Naive thymus-derived CD8-positive, alpha-beta T cell (primary cell): ENCODE measurements at regions not wholly inside any gene's neighbourhood (a gene's known extent, or its start where the extent isn't known, plus 50 kb on each side); places are given as distances from the start of the nearest gene placed in this dataset.
"Not testable (repeated sequence)": the region's sequence is repeated elsewhere in the genome, so short reads cannot be mapped to it uniquely, and the experiment has no call there.

ENCODE experiments used
- ATAC-seq, 2 donors: fragments of 150-1000 bp; cut with Tn5 transposase in 1 of 2; sonication (Bioruptor Pico), chemical (Tn5 transposase) in 1 of 2; 1 replicate in 1 of 2; 2 replicates in 1 of 2; pipeline ENCODE4 v1.10.0; 2021; ENCODE audit warnings: mild to moderate bottlenecking in 2 of 2, moderate library complexity in 2 of 2
- POLR2A ChIA-PET: fragments of 350-600 bp; sonication (Branson Sonifier 250); formaldehyde crosslinking; loops from one replicate; lab custom pipeline; 2021; ENCODE audit warnings: antibody characterized with exemption; lab: Charles Lee
- DNase-seq, 10 donors: peaks; one replicate each; pipeline versions ENCODE4 v3.0.0 to v3.0.0-alpha.2; 2020 to 2022
- H3K27ac Mint-ChIP-seq, 10 donors: one replicate each; pipeline ENCODE4 v1.8.0; 2020 to 2022; ENCODE audit warnings: mild to moderate bottlenecking in 10 of 10, mixed read lengths in 10 of 10, moderate library complexity in 4 of 10, inconsistent platforms in 1 of 10
- H3K27me3 Mint-ChIP-seq, 5 donors: one replicate each; pipeline ENCODE4 v1.8.0; 2021 to 2022; ENCODE audit warnings: mixed read lengths in 5 of 5
- H3K36me3 Mint-ChIP-seq, 3 donors: one replicate each; pipeline ENCODE4 v1.8.0; 2020 to 2022; ENCODE audit warnings: mixed read lengths in 3 of 3, mild to moderate bottlenecking in 2 of 3, inconsistent platforms in 1 of 3
- H3K4me1 Mint-ChIP-seq, 4 donors: one replicate each; pipeline ENCODE4 v1.8.0; 2021 to 2022; ENCODE audit warnings: mixed read lengths in 4 of 4
- H3K4me3 Mint-ChIP-seq, 10 donors: one replicate each; pipeline ENCODE4 v1.8.0; 2020 to 2022; ENCODE audit warnings: mild to moderate bottlenecking in 10 of 10, mixed read lengths in 10 of 10, moderate library complexity in 6 of 10, inconsistent platforms in 1 of 10
- H3K9me3 Mint-ChIP-seq, 9 donors: one replicate each; pipeline ENCODE4 v1.8.0; 2020 to 2022; ENCODE audit warnings: mixed read lengths in 9 of 9, mild to moderate bottlenecking in 3 of 9, inconsistent platforms in 1 of 9, moderate library complexity in 1 of 9

DNA sequence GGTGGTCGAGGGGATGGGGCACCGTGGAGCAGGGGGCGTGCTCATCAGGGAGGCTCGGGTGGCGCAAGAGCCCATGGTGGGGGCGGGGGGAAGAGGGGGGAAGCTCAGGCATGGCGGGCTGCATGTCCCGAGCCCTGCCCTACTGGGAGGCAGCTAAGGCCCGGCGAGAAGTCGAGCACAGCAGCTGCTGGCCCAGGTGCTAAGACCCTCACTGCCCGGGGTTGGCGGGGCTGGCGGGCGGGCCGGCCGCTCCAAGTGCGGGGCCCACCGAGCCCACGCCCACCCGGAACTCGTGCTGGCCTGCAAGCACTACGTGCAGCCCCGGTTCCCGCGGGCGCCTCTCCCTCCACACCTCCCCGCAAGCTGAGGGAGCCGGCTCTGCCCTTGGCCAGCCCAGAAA, 55.0 kb upstream of the FAM171A1 start:
- DNase-seq (no peak), ATAC-seq (no peak)
- no peaks in the 10 kb centered on the region for H3K4me1 Mint-ChIP-seq
- peaks cover 0 to 2% (median 0%) of the 10 kb centered on the region in 9 donors for H3K9me3 Mint-ChIP-seq
- H3K27me3 Mint-ChIP-seq: peaks cover 2 to 19% (median 6%) of the 10 kb centered on the region in 5 donors
- no peak overlapping the region for H3K4me3 Mint-ChIP-seq
- POLR2A ChIA-PET: no interaction called here
- H3K36me3 Mint-ChIP-seq: no peaks in the 10 kb centered on the region
- H3K27ac Mint-ChIP-seq: no peak overlapping the region

DNA sequence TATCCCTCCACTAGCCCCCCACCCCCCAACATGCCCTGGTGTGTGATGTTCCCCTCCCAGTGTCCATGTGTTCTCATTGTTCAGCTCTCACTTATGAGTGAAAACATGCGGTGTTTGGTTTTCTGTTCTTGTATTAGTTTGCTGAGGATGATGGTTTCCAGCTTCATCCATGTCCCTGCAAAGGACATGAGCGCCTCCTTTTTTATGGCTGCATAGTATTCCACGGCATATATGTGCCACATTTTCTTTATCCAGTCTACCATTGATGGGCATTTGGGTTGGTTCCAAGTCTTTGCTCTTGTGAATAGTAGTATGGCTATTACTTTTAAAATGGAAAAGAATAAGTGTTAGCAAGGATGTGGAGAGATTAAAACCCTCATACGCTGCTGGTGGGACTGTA, 50.8 kb upstream of the FAM171A1 start:
- H3K9me3 Mint-ChIP-seq, H3K36me3 Mint-ChIP-seq, ATAC-seq, H3K4me1 Mint-ChIP-seq, H3K27ac Mint-ChIP-seq, H3K4me3 Mint-ChIP-seq, DNase-seq, POLR2A ChIA-PET: not testable (repeated sequence)
- H3K27me3 Mint-ChIP-seq: peaks cover 7 to 17% (median 10%) of the 10 kb centered on the region in 5 donors
